ENCODE measurements at regions not wholly inside any gene's neighbourhood (a gene's known extent, or its start where the extent isn't known, plus 50 kb on each side); places are given as distances from the start of the nearest gene placed in this dataset.

DNA sequence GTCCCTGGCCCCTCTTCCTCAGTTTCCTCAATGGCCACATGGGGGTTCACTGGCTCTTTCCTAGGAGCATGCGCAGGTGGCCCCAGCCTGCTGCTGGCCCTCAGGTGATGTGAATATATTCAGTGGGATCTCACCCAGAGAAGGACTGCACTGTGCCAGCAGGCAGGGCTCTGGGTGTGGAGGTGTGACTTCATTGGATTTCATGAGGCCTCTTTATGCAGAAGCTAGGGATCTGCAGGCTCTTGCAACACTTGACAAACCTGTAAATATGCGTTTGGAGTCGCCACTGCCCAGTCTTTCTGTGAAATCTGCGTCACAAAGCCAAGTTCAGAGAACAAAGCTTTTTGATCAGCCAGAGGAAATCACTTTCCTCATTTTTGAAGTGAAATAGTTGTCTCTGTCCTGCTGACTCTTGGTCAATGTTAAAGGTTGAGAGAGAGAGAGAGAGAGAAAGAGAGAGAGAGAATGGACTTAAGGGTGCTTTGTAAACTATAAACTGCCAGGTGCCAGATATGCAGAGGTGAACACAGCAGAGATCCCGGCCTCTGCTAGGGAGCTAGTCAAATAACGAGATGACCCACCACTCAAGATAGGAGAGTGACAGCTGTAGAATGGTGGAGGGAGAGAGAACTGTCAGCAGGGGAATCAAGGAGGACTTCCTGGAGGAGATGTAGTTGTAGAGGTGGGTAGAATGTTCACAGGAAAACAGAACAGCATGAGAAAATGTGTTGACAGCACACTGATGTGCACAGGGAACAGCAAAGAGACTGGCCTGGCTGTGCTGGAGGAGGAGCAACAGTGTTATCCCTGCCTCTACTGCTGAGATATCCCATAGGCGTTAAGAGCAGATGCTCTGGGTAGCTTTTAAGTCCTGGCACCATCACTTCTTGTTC is 167.0 kb upstream of the ZNF618 start:
- no peaks in the 10 kb centered on the region for H3K4me1 ChIP-seq (ENCODE audit: low read depth)
- H3K4me3 ChIP-seq = no peak overlapping the region
- DNase-seq (no peak), ATAC-seq (no peak)
- intact Hi-C loops (cut with DNase I, micrococcal nuclease) = no loop called here
- no peaks in the 10 kb centered on the region for H3K9me3 ChIP-seq
- H3K36me3 ChIP-seq (ENCODE audit: low read depth) = no peaks in the 10 kb centered on the region
- TF ChIP-seq, protein P1, sequence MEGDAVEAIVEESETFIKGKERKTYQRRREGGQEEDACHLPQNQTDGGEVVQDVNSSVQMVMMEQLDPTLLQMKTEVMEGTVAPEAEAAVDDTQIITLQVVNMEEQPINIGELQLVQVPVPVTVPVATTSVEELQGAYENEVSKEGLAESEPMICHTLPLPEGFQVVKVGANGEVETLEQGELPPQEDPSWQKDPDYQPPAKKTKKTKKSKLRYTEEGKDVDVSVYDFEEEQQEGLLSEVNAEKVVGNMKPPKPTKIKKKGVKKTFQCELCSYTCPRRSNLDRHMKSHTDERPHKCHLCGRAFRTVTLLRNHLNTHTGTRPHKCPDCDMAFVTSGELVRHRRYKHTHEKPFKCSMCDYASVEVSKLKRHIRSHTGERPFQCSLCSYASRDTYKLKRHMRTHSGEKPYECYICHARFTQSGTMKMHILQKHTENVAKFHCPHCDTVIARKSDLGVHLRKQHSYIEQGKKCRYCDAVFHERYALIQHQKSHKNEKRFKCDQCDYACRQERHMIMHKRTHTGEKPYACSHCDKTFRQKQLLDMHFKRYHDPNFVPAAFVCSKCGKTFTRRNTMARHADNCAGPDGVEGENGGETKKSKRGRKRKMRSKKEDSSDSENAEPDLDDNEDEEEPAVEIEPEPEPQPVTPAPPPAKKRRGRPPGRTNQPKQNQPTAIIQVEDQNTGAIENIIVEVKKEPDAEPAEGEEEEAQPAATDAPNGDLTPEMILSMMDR (IDR thresholded peaks at IDR 0.05) = no peak

GRCh38 chr9:113709721-113710120 is 166.4 kb upstream of the ZNF618 start:
- Histone ChIP-seq H3K4me1 (ENCODE audit: low read depth) (no peaks in the 10 kb centered on the region), H3K9me3 (no peaks in the 10 kb centered on the region), H3K36me3 (ENCODE audit: low read depth) (no peaks in the 10 kb centered on the region), H3K4me3 (no peak overlapping the region)
- no peak for ATAC-seq
- no peak for DNase-seq
- TF ChIP-seq, protein P1 (IDR thresholded peaks at IDR 0.05) = no peak
- intact Hi-C loops (cut with DNase I, micrococcal nuclease) = no loop called here

GRCh38 chr9:113711251-113711650 is 164.9 kb upstream of the ZNF618 start:
- Histone ChIP-seq H3K36me3 (ENCODE audit: low read depth) (no peaks in the 10 kb centered on the region), H3K9me3 (peaks cover 3% of the 10 kb centered on the region), H3K4me3 (no peak overlapping the region), H3K4me1 (ENCODE audit: low read depth) (no peaks in the 10 kb centered on the region)
- TF ChIP-seq, protein P1 (IDR thresholded peaks at IDR 0.05) = no peak
- DNase-seq = no peak
- intact Hi-C loops (cut with DNase I, micrococcal nuclease) = no loop called here
- no peak for ATAC-seq

GRCh38 chr9:113712053-113712452 is 164.1 kb upstream of the ZNF618 start:
- TF ChIP-seq, protein P1 (IDR thresholded peaks at IDR 0.05) = no peak
- ATAC-seq = peak; percentile 42
- peak in 1 of 3 donors; percentile 53 for DNase-seq
- no peaks in the 10 kb centered on the region for H3K4me1 ChIP-seq (ENCODE audit: low read depth)
- intact Hi-C loops (cut with DNase I, micrococcal nuclease) = no loop called here
- peaks cover 5% of the 10 kb centered on the region for H3K9me3 ChIP-seq
- H3K36me3 ChIP-seq (ENCODE audit: low read depth) = no peaks in the 10 kb centered on the region
- H3K4me3 ChIP-seq = no peak overlapping the region

DNA sequence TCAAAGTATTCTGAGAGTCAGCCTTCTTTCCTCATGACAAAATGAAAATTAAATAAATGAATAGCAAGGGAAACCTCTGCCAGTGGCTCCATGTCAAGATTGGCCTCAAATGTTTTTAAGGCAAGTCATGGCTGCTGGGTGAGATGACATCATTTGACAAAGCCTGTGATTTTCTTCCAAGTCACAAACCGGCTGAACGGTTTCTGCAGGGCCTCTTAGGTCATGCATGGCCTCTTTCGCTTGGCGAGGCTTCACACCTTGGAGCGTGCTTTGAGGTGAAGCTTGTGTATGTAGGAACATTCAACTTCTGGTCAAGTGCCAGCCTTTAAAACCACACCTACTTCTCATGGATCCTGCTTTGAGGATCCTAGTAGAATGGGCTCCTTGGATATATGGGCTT is 161.0 kb upstream of the ZNF618 start:
- ATAC-seq (no peak), DNase-seq (no peak)
- H3K9me3 ChIP-seq = peaks cover 5% of the 10 kb centered on the region
- TF ChIP-seq, protein P1 (IDR thresholded peaks at IDR 0.05) = no peak
- H3K36me3 ChIP-seq (ENCODE audit: low read depth) = no peaks in the 10 kb centered on the region
- H3K4me3 ChIP-seq = no peak overlapping the region
- intact Hi-C loops (cut with DNase I, micrococcal nuclease) = no loop called here
- H3K4me1 ChIP-seq (ENCODE audit: low read depth) = no peaks in the 10 kb centered on the region
